ENCODE measurements at regions not wholly inside any gene's neighbourhood (a gene's known extent, or its start where the extent isn't known, plus 50 kb on each side); places are given as distances from the start of the nearest gene placed in this dataset.

DNA sequence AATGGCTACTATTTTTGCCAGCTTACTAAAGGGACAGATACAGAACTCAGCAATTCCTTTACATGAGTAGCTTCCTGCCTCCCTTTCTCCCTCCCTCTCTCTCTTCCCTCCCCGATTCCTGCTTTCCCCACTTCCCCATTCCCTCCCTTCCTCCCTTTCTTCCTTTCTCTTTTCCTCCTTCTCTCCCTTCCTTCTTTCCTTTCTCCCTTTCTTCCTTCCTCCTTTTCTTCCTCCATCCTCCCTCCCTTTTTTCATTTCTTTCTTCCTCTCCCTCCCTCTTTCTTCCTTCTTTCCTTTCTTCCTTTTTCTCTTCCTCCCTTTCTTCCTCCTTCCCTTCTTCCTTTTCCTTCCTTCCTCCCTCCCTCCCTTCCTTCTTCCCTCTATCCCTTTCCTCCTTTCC is 178.1 kb downstream of the RNF144B start:
- Histone ChIP-seq H3K4me1 (ENCODE audit: insufficient read depth, poor library complexity, severe bottlenecking) (no peaks in the 10 kb centered on the region), H3K27me3 (ENCODE audit: insufficient read depth, poor library complexity, severe bottlenecking) (peaks cover 3% of the 10 kb centered on the region), H3K4me3 (ENCODE audit: severe bottlenecking) (no peak overlapping the region), H3K36me3 (ENCODE audit: low read depth) (no peaks in the 10 kb centered on the region), H3K9me3 (ENCODE audit: severe bottlenecking) (peaks cover 2% of the 10 kb centered on the region), H3K27ac (ENCODE audit: poor library complexity, severe bottlenecking) (no peak overlapping the region)
- TF ChIP-seq, protein P1, sequence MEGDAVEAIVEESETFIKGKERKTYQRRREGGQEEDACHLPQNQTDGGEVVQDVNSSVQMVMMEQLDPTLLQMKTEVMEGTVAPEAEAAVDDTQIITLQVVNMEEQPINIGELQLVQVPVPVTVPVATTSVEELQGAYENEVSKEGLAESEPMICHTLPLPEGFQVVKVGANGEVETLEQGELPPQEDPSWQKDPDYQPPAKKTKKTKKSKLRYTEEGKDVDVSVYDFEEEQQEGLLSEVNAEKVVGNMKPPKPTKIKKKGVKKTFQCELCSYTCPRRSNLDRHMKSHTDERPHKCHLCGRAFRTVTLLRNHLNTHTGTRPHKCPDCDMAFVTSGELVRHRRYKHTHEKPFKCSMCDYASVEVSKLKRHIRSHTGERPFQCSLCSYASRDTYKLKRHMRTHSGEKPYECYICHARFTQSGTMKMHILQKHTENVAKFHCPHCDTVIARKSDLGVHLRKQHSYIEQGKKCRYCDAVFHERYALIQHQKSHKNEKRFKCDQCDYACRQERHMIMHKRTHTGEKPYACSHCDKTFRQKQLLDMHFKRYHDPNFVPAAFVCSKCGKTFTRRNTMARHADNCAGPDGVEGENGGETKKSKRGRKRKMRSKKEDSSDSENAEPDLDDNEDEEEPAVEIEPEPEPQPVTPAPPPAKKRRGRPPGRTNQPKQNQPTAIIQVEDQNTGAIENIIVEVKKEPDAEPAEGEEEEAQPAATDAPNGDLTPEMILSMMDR (IDR thresholded peaks at IDR 0.05; ENCODE audit: poor library complexity, severe bottlenecking): no peak
- DNase-seq (ENCODE audit: low spot score) (no peak), ATAC-seq (ENCODE audit: low read depth) (no peak)

DNA sequence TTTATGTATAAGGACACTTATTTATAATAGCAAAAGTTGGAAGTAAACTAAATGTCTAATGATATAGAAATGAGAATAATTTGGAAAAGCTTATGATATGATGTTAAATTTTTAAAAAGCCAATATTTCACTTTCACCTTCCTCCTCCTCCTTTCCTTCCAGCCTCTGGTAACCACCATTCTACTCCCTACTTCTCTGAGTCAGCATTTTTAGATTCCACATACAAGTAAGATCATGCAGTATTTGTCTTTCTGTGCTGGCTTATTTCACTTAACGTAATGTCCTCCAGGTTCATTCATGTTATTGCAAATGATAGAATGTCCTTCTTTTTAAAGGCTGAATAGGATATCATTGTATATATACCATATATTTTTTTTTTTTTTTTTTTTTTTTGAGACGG is 180.2 kb downstream of the RNF144B start:
- Histone ChIP-seq H3K4me1 (ENCODE audit: insufficient read depth, poor library complexity, severe bottlenecking) (no peaks in the 10 kb centered on the region), H3K36me3 (ENCODE audit: low read depth) (no peaks in the 10 kb centered on the region), H3K27ac (ENCODE audit: poor library complexity, severe bottlenecking) (no peak overlapping the region), H3K9me3 (ENCODE audit: severe bottlenecking) (no peaks in the 10 kb centered on the region), H3K27me3 (ENCODE audit: insufficient read depth, poor library complexity, severe bottlenecking) (peaks cover 3% of the 10 kb centered on the region), H3K4me3 (ENCODE audit: severe bottlenecking) (no peak overlapping the region)
- no peak for DNase-seq (ENCODE audit: low spot score)
- TF ChIP-seq, protein P1 (IDR thresholded peaks at IDR 0.05; ENCODE audit: poor library complexity, severe bottlenecking): no peak
- ATAC-seq (ENCODE audit: low read depth): no peak

DNA sequence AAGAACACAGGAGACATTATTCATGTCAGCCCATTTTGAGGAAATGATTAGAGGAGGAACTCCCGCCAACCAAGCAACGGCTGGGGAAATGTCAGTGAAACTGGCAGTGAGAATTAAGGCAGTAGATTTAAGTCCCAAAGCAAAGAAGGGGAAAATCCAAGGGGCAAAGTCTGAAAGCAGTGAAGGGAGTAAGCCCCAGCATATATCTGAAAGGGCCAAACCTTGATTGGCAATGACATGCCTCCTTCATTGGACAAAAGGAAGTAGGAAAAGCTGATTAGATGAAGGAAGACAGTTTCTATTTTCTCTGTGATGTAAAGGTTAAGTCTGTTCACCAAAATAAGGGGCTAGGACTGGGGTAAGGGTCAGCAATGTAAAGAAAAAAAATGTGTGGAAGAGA is 190.3 kb downstream of the RNF144B start:
- peaks cover 4% of the 10 kb centered on the region for H3K27me3 ChIP-seq (ENCODE audit: insufficient read depth, poor library complexity, severe bottlenecking)
- TF ChIP-seq, protein P1 (IDR thresholded peaks at IDR 0.05; ENCODE audit: poor library complexity, severe bottlenecking): no peak
- H3K4me3 ChIP-seq (ENCODE audit: severe bottlenecking): no peak overlapping the region
- no peaks in the 10 kb centered on the region for H3K36me3 ChIP-seq (ENCODE audit: low read depth)
- H3K9me3 ChIP-seq (ENCODE audit: severe bottlenecking): no peaks in the 10 kb centered on the region
- no peak overlapping the region for H3K27ac ChIP-seq (ENCODE audit: poor library complexity, severe bottlenecking)
- DNase-seq (ENCODE audit: low spot score): no peak
- no peaks in the 10 kb centered on the region for H3K4me1 ChIP-seq (ENCODE audit: insufficient read depth, poor library complexity, severe bottlenecking)
- ATAC-seq (ENCODE audit: low read depth): no peak

DNA sequence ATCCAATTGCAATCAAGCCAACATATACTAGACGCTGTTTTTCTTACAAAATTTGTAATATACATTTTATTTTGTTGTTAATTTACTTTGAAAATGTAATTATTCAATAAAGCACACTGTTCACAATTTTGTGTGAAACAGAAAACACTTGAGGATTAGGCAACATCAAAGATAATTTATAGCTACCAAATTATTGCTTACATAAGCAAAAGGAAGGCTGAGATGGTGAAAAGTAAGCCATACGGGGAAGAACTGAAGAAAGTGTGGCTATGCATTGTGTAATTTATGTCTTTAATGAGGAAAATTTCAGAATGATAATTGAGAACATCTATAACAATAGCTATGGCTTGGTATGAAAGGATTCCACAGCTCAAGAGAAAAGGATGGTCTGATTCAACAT is 192.0 kb downstream of the RNF144B start:
- H3K4me1 ChIP-seq (ENCODE audit: insufficient read depth, poor library complexity, severe bottlenecking): no peaks in the 10 kb centered on the region
- DNase-seq (ENCODE audit: low spot score): no peak
- TF ChIP-seq, protein P1 (IDR thresholded peaks at IDR 0.05; ENCODE audit: poor library complexity, severe bottlenecking): no peak
- no peak for ATAC-seq (ENCODE audit: low read depth)
- H3K36me3 ChIP-seq (ENCODE audit: low read depth): no peaks in the 10 kb centered on the region
- no peak overlapping the region for H3K27ac ChIP-seq (ENCODE audit: poor library complexity, severe bottlenecking)
- H3K27me3 ChIP-seq (ENCODE audit: insufficient read depth, poor library complexity, severe bottlenecking): peaks cover 4% of the 10 kb centered on the region
- H3K9me3 ChIP-seq (ENCODE audit: severe bottlenecking): no peaks in the 10 kb centered on the region
- H3K4me3 ChIP-seq (ENCODE audit: severe bottlenecking): no peak overlapping the region

DNA sequence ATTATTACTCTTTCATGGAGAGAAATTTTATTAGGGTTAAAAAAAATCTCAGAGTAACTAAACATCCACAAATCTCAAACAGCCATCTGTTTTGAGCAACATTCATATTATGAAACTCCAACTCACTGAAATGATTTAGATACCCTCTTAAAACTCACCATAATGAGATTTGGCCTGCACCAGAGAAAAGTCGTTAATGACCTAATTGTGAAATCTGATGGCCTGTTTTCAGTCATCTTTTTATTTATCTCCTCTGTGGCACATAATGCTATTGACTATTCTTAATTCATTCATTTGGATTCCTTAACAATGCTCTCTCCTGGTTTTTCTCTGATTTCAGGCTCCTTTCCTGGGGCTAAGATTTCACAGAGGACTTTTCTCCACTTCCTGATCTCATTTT is 192.7 kb downstream of the RNF144B start:
- ATAC-seq (ENCODE audit: low read depth): no peak
- peaks cover 4% of the 10 kb centered on the region for H3K27me3 ChIP-seq (ENCODE audit: insufficient read depth, poor library complexity, severe bottlenecking)
- no peak overlapping the region for H3K27ac ChIP-seq (ENCODE audit: poor library complexity, severe bottlenecking)
- no peak overlapping the region for H3K4me3 ChIP-seq (ENCODE audit: severe bottlenecking)
- no peaks in the 10 kb centered on the region for H3K4me1 ChIP-seq (ENCODE audit: insufficient read depth, poor library complexity, severe bottlenecking)
- no peaks in the 10 kb centered on the region for H3K9me3 ChIP-seq (ENCODE audit: severe bottlenecking)
- H3K36me3 ChIP-seq (ENCODE audit: low read depth): no peaks in the 10 kb centered on the region
- TF ChIP-seq, protein P1 (IDR thresholded peaks at IDR 0.05; ENCODE audit: poor library complexity, severe bottlenecking): no peak
- DNase-seq (ENCODE audit: low spot score): no peak

Measured in RWPE2 (cell line).